Endothelial cell of umbilical vein (primary cell): ENCODE measurements at regions not wholly inside any gene's neighbourhood (a gene's known extent, or its start where the extent isn't known, plus 50 kb on each side); places are given as distances from the start of the nearest gene placed in this dataset.

Experiments used
- BruUV-seq: library from RNA; stranded (reverse); fragments of 400-500 nt; replicated peaks from 2 replicates; lab custom pipeline; 2021; lab: Mats Ljungman, UMichigan
- CTCF ChIA-PET: fragments of 300-600, 350-600 bp; sonication (Branson Sonifier 250); formaldehyde crosslinking; loops from one replicate; lab custom pipeline; 2021; ENCODE audit warnings: antibody characterized with exemption, inconsistent platforms; lab: Charles Lee
- POLR2A ChIA-PET: fragments of 300-600, 350-600 bp; sonication (Branson Sonifier 250); formaldehyde crosslinking; loops from one replicate; lab custom pipeline; 2021; ENCODE audit warnings: antibody characterized with exemption, inconsistent platforms; lab: Charles Lee
- DNase-seq: peaks from one replicate; pipeline ENCODE4 v3.0.0-alpha.2; 2011; ENCODE audit warnings: low read depth, low spot score
- FAIRE-seq: peaks from 2 replicates; lab custom pipeline; 2011; peaks lifted over from hg19 to GRCh38; lab: Jason Lieb, UNC
- H2AFZ ChIP-seq: 2 replicates; pipeline ENCODE4 v1.6.0; 2012; ENCODE audit warnings: low read depth, low read length, control low read depth, inconsistent platforms
- H3K27ac ChIP-seq: 2 replicates; pipeline ENCODE4 v1.5.1; 2011; ENCODE audit warnings: low read depth, mild to moderate bottlenecking, control low read depth, low read length, moderate library complexity; ENCODE audit not compliant: insufficient read depth
- H3K27me3 ChIP-seq, 2 experiments: 2 replicates each; pipeline versions ENCODE4 v1.6.0 to v1.6.1; 2011; ENCODE audit warnings: low read length in 2 of 2, mixed read lengths in 1 of 2; ENCODE audit not compliant: control insufficient read depth in 2 of 2, insufficient read depth in 2 of 2
- H3K36me3 ChIP-seq, 2 experiments: 2 replicates in 1 of 2; 3 replicates in 1 of 2; pipeline ENCODE4 v1.5.1; 2011; ENCODE audit warnings: low read length in 2 of 2, mild to moderate bottlenecking in 1 of 2, moderate library complexity in 1 of 2; ENCODE audit not compliant: control insufficient read depth in 2 of 2, insufficient read depth in 2 of 2; ENCODE audit errors: extremely low read depth in 1 of 2
- H3K4me1 ChIP-seq: 3 replicates; pipeline ENCODE4 v1.5.1; 2011; ENCODE audit warnings: mild to moderate bottlenecking, low read length; ENCODE audit not compliant: control insufficient read depth, insufficient read depth; ENCODE audit errors: extremely low read depth
- H3K4me2 ChIP-seq: 2 replicates; pipeline ENCODE4 v1.6.1; 2011; ENCODE audit warnings: low read length, control low read depth, mixed read lengths; ENCODE audit not compliant: insufficient read depth
- H3K4me3 ChIP-seq, 3 experiments: fragments of 200-600 bp in 1 of 3; sonication (generic), shearing (Covaris generic) in 1 of 3; replicated peaks in 1 of 3; 2 replicates each; pipeline ENCODE4 v1.5.1; 2011 to 2016; ENCODE audit warnings: control low read depth in 3 of 3, low read length in 3 of 3, mild to moderate bottlenecking in 2 of 3, inconsistent platforms in 1 of 3, low read depth in 1 of 3, moderate library complexity in 1 of 3; ENCODE audit not compliant: insufficient read depth in 1 of 3
- H3K79me2 ChIP-seq: 2 replicates; pipeline ENCODE4 v1.6.0; 2012; ENCODE audit warnings: low read length, inconsistent platforms; ENCODE audit not compliant: control insufficient read depth, insufficient read depth
- H3K9ac ChIP-seq: replicated peaks from 2 replicates; pipeline ENCODE3; 2011; ENCODE audit warnings: low read length, control low read depth; ENCODE audit not compliant: insufficient read depth; ENCODE audit errors: extremely low read depth
- H3K9me1 ChIP-seq: replicated peaks from 3 replicates; pipeline ENCODE4 v1.6.0; 2011; ENCODE audit warnings: mild to moderate bottlenecking, low read length; ENCODE audit not compliant: control insufficient read depth, insufficient read depth; ENCODE audit errors: extremely low read depth
- H3K9me3 ChIP-seq: replicated peaks from 2 replicates; pipeline ENCODE4 v1.5.1; 2012; ENCODE audit warnings: low read length, inconsistent platforms; ENCODE audit not compliant: control insufficient read depth, insufficient read depth
- H4K20me1 ChIP-seq: replicated peaks from 2 replicates; pipeline ENCODE3; 2011; ENCODE audit warnings: mild to moderate bottlenecking, low read length; ENCODE audit not compliant: control insufficient read depth, insufficient read depth; ENCODE audit errors: extremely low read depth
- CTCF ChIP-seq, 2 donors: IDR thresholded peaks; 1 replicate in 1 of 2; 2 replicates in 1 of 2; pipeline ENCODE4 v1.5.1; 2011; ENCODE audit warnings: low read length in 2 of 2, mild to moderate bottlenecking in 2 of 2, moderate library complexity in 2 of 2, control low read depth in 1 of 2, inconsistent platforms in 1 of 2, low read depth in 1 of 2; ENCODE audit not compliant: insufficient read depth in 1 of 2; ENCODE audit errors: extremely low read depth in 1 of 2
- EZH2 ChIP-seq: IDR thresholded peaks from 2 replicates; pipeline ENCODE4 v1.6.1; 2012; ENCODE audit warnings: borderline replicate concordance, low read depth, mild to moderate bottlenecking, moderate library complexity, low read length, inconsistent platforms; ENCODE audit not compliant: severe bottlenecking
- FOS ChIP-seq: IDR thresholded peaks from 2 replicates; pipeline ENCODE4 v1.6.1; 2011; ENCODE audit warnings: mild to moderate bottlenecking, low read length, moderate library complexity, borderline replicate concordance; ENCODE audit not compliant: insufficient read depth
- GATA2 ChIP-seq: IDR thresholded peaks from 2 replicates; pipeline ENCODE4 v1.7.0; 2011; ENCODE audit warnings: low read depth, mild to moderate bottlenecking, moderate library complexity, mixed read lengths, low read length; ENCODE audit not compliant: insufficient read length, insufficient read depth
- JUN ChIP-seq: IDR thresholded peaks from 2 replicates; pipeline ENCODE4 v1.6.1; 2011; ENCODE audit warnings: borderline replicate concordance, low read depth; ENCODE audit not compliant: insufficient read length, insufficient read depth
- MAX ChIP-seq: IDR thresholded peaks from 2 replicates; pipeline ENCODE4 v1.6.1; 2011; ENCODE audit not compliant: insufficient read depth, insufficient read length
- MYC ChIP-seq: IDR thresholded peaks from one replicate; pipeline ENCODE4 v1.6.1; 2011; ENCODE audit warnings: mild to moderate bottlenecking, low read depth, low read length
- POLR2A ChIP-seq: IDR thresholded peaks from 2 replicates; pipeline ENCODE4 v1.6.1; 2012; ENCODE audit warnings: low read depth, mild to moderate bottlenecking, control low read depth, low read length
- POLR2AphosphoS5 ChIP-seq: IDR thresholded peaks from 2 replicates; pipeline ENCODE4 v1.6.1; 2012; ENCODE audit warnings: low read depth, mild to moderate bottlenecking, control low read depth, low read length, moderate library complexity; ENCODE audit not compliant: insufficient read depth
- dilution Hi-C: fragments of 300-500 bp; cut with MboI; formaldehyde crosslinking; loops from one replicate; pipeline ENCODE4 v1.15.0; 2019; ENCODE audit warnings: low sequenced_read_pairs; ENCODE audit not compliant: extremely low pct_ligation_motif_present
- intact Hi-C: fragments of 100-400 bp; cut with micrococcal nuclease; formaldehyde crosslinking; loops from one replicate; pipeline ENCODE4 v1.10.0; 2022

GRCh38 chr9:26758655-26759054, 133.9 kb downstream of the CAAP1 start:
- BruUV-seq: no TSS peak
- ChIA-PET POLR2A (no interaction called here), CTCF (interaction anchor here (0.7 kb wide), 1 partner anchor 12 kb away, joined by 4 read pairs; no protein-coding TSS in a partner anchor)
- H3K36me3 ChIP-seq: no peaks in the 10 kb centered on the region
- H3K27ac ChIP-seq: no peak overlapping the region
- no peaks in the 10 kb centered on the region for H4K20me1 ChIP-seq
- H3K9ac ChIP-seq: no peak overlapping the region
- FAIRE-seq (no peak), DNase-seq (no peak)
- no peaks in the 10 kb centered on the region for H3K9me3 ChIP-seq
- H3K27me3 ChIP-seq: peaks cover 0 to 9% of the 10 kb centered on the region in 2 experiments
- H3K4me1 ChIP-seq: no peaks in the 10 kb centered on the region
- H3K9me1 ChIP-seq: no peaks in the 10 kb centered on the region
- intact Hi-C loops: no loop called here
- no peak overlapping the region for H2AFZ ChIP-seq
- dilution Hi-C loops: no loop called here
- H3K79me2 ChIP-seq: no peaks in the 10 kb centered on the region
- no peak overlapping the region for H3K4me3 ChIP-seq
- TF ChIP-seq MAX (no peak), POLR2A (no peak), GATA2 (no peak), EZH2 (no peak), FOS (no peak), CTCF (IDR thresholded peaks at IDR 0.05; ENCODE audit: extremely low read depth in 1 of 2, insufficient read depth in 1 of 2, low read depth in 1 of 2, low read length in 2 of 2) (no peak), POLR2AphosphoS5 (no peak), MYC (no peak), JUN (no peak)
- H3K4me2 ChIP-seq: no peak overlapping the region
